ENCODE measurements at regions not wholly inside any gene's neighbourhood (a gene's known extent, or its start where the extent isn't known, plus 50 kb on each side); places are given as distances from the start of the nearest gene placed in this dataset.

DNA sequence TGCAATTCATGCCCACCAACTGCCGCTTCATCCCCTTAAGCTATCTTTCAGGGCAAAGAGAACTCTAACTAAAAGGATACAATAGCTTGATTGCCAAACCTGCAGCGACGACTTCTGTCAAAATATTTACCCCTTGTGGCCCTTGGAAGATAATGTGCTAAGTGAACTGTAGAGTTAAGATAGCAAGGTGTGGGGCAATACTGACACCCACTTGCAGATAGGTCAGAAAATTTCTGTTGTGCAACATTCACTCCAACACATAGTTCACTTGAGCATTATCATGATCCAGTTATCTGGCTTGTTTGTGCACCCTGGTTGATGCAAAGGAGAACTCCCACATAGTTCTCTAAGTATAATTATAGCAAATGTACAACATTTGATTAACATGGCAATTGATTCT is 55.6 kb downstream of the RHOXF2B start:
- no peak overlapping the region for H3K27ac Mint-ChIP-seq
- H3K4me1 Mint-ChIP-seq, result no peaks in the 10 kb centered on the region
- H3K36me3 Mint-ChIP-seq, result no peaks in the 10 kb centered on the region
- H3K9me3 Mint-ChIP-seq, result peaks cover 0 to 3% (median 0%) of the 10 kb centered on the region in 6 donors
- DNase-seq, result no peak
- H3K27me3 Mint-ChIP-seq (ENCODE audit: low read depth in 3 of 3), result peaks cover 2 to 11% (median 5%) of the 10 kb centered on the region in 3 donors
- no peak overlapping the region for H3K4me3 Mint-ChIP-seq

DNA sequence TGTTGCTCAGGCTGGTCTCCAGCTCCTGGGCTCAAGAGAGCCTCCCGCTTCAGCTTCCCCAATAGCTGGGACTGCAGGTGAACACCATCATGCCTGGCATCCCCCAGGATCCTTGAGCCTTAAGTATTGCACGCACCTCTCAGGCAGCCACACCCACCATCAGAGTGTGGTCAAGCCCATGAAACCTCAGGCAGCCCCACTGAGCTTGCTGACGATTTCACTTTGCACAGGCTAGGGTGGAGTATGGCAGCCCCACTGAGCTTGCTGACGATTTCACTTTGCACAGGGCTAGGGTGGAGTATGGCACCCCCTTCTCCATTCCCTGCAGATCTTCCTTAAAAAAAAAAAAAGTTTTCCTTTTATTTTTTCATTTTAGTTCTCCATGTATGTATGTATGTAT is 57.2 kb downstream of the RHOXF2B start:
- peaks cover 0 to 3% (median 0%) of the 10 kb centered on the region in 6 donors for H3K9me3 Mint-ChIP-seq
- H3K27me3 Mint-ChIP-seq (ENCODE audit: low read depth in 3 of 3), result peaks cover 11 to 25% (median 11%) of the 10 kb centered on the region in 3 donors
- H3K4me1 Mint-ChIP-seq, result peaks cover 10 to 12% of the 10 kb centered on the region in 2 donors
- no peak overlapping the region for H3K27ac Mint-ChIP-seq
- no peak overlapping the region for H3K4me3 Mint-ChIP-seq
- no peak for DNase-seq
- no peaks in the 10 kb centered on the region for H3K36me3 Mint-ChIP-seq

DNA sequence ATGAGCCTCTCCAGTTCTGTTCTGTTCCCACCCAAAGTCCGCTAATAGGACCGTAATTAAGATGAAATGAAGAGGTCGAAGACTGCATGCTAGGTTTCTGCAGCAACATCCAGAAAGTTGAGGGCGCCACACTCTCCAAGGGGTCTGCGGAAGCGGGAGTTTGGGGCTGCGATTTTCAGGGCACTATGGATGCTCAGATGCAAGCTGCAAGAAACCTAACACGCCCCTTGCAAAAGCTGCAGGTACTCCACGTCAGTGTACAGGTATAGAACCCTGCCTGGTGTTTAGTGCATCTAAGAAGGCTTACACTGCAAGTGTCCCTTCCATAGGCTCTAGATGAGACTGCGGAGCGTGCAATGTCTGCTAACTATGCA is 61.4 kb downstream of the RHOXF2B start:
- peaks cover 0 to 3% (median 0%) of the 10 kb centered on the region in 6 donors for H3K9me3 Mint-ChIP-seq
- H3K4me1 Mint-ChIP-seq, result peaks cover 16 to 18% of the 10 kb centered on the region in 2 donors
- no peak overlapping the region for H3K27ac Mint-ChIP-seq
- peaks cover 7 to 36% (median 24%) of the 10 kb centered on the region in 3 donors for H3K27me3 Mint-ChIP-seq (ENCODE audit: low read depth in 3 of 3)
- DNase-seq, result no peak
- H3K4me3 Mint-ChIP-seq, result peak overlapping the region; percentile 52 to 79 (median 71)
- no peaks in the 10 kb centered on the region for H3K36me3 Mint-ChIP-seq

DNA sequence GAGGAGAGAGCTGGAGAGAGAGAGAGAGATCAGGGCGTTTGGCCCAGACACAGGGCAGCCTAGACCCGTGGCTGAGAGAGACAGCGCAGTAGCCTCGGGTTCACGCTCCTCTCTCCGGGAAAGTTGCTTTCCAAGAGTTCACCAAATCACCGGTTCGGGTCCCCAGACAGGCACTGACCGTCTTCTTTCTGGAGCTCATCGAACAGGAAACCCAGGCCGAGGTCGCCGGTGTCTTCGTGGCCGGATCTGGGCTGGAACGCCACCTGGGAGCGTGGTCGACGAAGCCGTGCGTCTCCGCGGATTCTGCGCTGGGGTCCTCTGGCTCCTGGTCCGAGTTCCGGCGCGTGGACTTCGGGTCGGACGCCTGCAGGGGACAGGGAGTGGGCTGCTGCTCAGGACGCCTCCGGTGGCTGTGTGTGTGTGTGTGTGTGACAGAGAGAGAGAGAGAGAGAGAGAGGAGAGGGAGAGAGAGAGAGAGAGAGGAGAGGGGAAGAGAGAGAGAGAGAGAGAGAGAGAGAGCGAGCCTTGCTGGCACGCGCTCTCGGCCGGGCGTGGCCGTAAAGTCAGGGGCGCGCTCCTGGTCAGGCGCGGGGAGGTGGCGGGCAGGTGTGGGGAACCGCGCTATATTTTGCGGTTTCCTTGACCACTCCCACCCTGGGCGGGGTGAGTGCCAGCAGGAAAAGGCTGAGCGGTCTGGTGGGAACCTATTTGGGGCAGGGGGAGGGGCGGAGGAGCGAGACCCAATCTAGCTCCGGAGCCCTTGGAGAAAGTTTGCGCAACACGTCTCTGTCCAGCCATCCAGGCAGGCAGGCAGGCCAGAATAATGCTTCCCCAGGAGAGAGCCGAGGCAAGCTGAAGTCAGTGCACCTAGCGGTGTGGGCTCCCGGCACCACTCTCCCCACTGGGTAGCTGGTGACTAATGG is 62.1 kb downstream of the RHOXF2B start:
- Mint-ChIP-seq H3K36me3 (no peaks in the 10 kb centered on the region), H3K27me3 (ENCODE audit: low read depth in 3 of 3) (peaks cover 9 to 36% (median 24%) of the 10 kb centered on the region in 3 donors), H3K4me1 (peaks cover 16 to 18% of the 10 kb centered on the region in 2 donors), H3K9me3 (no peaks in the 10 kb centered on the region), H3K27ac (no peak overlapping the region), H3K4me3 (peak overlapping the region; percentile 52 to 79 (median 71))
- peak in 1 of 3 donors; percentile 6 for DNase-seq

DNA sequence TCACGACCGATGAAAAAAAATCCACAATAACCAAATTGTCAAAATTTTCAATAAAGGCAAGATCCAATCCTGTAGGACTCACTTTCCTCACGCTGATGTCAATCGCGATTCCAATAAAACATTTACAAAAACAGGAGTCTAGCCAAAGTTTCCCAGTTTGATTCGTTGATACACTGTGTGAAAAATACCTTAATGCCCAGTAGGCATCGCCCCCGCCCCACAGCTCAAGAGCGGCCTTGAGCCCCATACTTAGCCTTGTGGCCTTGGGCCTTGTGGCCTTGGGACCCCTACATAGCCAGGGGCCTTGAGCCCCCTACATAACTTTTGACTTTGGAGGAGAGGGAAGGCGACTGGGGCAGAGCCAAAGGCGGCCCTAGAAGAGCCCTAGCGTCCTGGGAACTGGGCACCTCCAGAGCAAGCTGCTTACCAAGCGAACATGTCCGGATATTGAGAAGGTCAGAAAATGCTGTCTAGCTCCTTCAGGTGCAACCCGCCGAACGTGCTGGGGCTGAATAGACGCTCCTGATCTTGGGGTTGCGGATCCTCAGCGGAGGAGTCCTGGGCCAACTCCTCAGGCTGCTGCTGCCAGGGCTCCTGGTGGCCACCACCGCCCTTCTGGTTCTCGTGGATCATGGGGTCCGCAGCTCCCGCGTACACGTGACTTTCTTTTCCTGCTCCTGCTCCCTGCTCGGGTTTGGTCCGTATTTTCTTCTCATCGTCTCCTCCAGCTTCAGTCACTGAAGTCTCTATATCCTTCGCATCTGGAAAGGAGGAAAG is 62.9 kb downstream of the RHOXF2B start:
- Mint-ChIP-seq H3K36me3 (no peaks in the 10 kb centered on the region), H3K27ac (no peak overlapping the region), H3K4me3 (peak overlapping the region; percentile 52 to 79 (median 71)), H3K4me1 (peaks cover 16 to 18% of the 10 kb centered on the region in 2 donors), H3K27me3 (ENCODE audit: low read depth in 3 of 3) (peaks cover 13 to 38% (median 24%) of the 10 kb centered on the region in 3 donors), H3K9me3 (no peaks in the 10 kb centered on the region)
- no peak for DNase-seq

DNA sequence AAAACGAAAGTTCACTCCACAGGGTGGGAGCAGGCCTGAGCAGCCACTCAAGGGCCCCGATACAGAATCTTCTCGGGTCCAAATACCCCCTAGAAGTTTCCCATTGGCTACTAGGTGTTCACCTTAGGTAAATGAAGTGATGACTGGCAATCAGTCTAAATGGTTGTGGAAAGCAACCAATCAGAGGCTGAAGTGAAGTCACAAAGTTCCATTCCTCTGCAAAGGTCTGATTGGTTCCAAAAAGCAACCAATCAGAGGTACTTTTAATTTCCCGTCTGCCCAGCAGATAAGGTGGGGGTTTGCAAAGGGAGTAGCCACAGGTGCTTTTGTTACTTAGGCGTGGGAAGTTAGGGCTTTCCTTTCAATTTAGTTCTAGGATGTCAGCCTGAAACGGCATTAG is 58.2 kb upstream of the NKAP start:
- Mint-ChIP-seq H3K27ac (no peak overlapping the region), H3K27me3 (ENCODE audit: low read depth in 3 of 3) (peaks cover 8 to 35% (median 10%) of the 10 kb centered on the region in 3 donors), H3K4me3 (no peak overlapping the region), H3K9me3 (peaks cover 0 to 1% (median 0%) of the 10 kb centered on the region in 6 donors), H3K4me1 (peaks cover 12 to 15% of the 10 kb centered on the region in 2 donors), H3K36me3 (no peaks in the 10 kb centered on the region)
- no peak for DNase-seq

DNA sequence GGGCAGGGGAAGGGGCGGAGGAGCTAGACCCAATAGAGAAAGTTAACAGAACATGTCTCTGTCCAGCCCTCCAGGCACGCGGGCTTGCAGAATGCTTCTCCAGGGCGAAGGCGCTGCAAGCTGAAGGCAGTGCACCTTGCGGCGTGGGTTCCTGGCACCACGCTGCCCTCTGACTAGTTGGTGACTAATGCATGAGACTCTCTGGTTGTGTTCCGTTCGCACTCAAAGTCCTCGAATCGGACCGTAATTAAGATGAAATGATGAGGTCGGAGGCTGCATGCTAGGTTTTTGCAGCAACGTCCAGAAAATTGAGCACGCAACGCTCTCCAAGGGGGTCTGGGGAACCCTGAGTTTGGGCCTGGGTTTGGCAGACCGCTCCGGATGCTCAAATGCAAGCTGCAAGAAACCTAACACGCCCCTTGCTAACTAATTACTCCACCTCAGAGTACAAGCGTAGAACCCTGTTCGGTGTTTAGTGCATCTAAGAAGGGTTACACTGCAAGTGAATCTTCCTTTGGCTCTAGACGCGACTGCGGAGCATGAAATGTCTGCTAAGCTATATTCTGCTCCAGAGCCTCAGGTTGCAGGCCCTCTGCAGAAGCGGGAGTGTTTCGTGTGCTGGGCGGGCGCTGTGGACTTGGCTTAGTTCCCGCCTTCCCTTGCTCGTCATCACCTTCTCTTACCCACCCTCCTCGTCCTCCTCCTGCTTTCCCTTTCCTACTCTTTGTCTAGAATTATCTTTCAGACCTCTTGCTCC is 57.1 kb upstream of the NKAP start:
- Mint-ChIP-seq H3K27ac (no peak overlapping the region), H3K4me3 (peak overlapping the region; percentile 42 to 78 (median 58)), H3K9me3 (peaks cover 0 to 1% (median 0%) of the 10 kb centered on the region in 6 donors), H3K36me3 (no peaks in the 10 kb centered on the region), H3K27me3 (ENCODE audit: low read depth in 3 of 3) (peaks cover 8 to 40% (median 10%) of the 10 kb centered on the region in 3 donors), H3K4me1 (peaks cover 12 to 15% of the 10 kb centered on the region in 2 donors)
- DNase-seq, result no peak

DNA sequence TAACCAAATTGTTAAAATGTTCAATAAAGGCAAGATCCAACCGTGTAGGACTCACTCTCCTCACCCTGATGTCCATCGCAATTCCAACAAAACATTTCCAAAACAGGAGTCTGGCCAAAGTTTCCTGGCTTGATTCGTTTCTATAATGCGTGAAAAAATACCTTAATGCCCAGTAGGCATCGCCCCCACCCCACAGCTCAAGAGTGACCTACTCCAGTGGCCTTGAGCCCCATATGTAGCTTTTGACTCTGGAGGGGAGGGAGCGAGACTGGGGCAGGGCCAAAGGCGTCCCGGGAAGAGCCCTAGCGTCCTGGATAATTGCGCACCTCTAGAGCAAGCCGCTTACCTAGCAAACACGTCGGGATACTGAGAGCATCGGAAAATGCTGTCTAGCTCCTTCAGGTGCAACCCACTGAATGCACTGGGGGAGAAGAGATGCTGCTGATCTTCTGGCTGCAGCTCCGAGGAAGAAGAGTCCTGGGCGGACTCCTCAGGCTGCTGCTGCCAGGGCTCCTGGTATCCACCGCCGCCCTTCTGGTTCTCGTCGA is 55.6 kb upstream of the NKAP start:
- Mint-ChIP-seq H3K27ac (no peak overlapping the region), H3K4me1 (peaks cover 12 to 15% of the 10 kb centered on the region in 2 donors), H3K36me3 (no peaks in the 10 kb centered on the region), H3K4me3 (peak overlapping the region in 2 of 5 donors; percentile 33 to 57), H3K9me3 (peaks cover 0 to 2% (median 0%) of the 10 kb centered on the region in 6 donors), H3K27me3 (ENCODE audit: low read depth in 3 of 3) (peaks cover 9 to 52% (median 10%) of the 10 kb centered on the region in 3 donors)
- no peak for DNase-seq

DNA sequence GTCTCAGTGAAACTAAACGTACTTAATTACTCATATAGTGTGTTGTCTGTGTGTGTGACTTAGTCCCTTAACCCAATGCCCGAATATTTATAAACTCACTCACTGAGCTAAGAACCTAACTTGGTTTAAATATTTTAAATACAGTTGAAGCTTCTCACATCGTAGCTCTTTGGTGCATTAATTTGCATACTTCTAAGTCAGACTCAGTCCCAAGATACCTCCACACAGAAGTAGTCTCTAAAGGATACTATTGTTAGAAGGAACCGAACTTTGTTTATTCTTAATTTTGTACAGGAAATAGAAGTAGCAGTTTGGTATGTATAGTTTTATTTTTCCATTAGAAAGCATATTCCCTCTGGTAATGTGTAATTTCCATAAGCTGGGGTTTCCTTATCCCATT is 54.0 kb upstream of the NKAP start:
- peaks cover 0 to 4% (median 0%) of the 10 kb centered on the region in 6 donors for H3K9me3 Mint-ChIP-seq
- H3K27ac Mint-ChIP-seq, result no peak overlapping the region
- no peak for DNase-seq
- no peaks in the 10 kb centered on the region for H3K36me3 Mint-ChIP-seq
- H3K4me3 Mint-ChIP-seq, result no peak overlapping the region
- H3K4me1 Mint-ChIP-seq, result peaks cover 12 to 15% of the 10 kb centered on the region in 2 donors
- H3K27me3 Mint-ChIP-seq (ENCODE audit: low read depth in 3 of 3), result peaks cover 10 to 56% (median 18%) of the 10 kb centered on the region in 3 donors

DNA sequence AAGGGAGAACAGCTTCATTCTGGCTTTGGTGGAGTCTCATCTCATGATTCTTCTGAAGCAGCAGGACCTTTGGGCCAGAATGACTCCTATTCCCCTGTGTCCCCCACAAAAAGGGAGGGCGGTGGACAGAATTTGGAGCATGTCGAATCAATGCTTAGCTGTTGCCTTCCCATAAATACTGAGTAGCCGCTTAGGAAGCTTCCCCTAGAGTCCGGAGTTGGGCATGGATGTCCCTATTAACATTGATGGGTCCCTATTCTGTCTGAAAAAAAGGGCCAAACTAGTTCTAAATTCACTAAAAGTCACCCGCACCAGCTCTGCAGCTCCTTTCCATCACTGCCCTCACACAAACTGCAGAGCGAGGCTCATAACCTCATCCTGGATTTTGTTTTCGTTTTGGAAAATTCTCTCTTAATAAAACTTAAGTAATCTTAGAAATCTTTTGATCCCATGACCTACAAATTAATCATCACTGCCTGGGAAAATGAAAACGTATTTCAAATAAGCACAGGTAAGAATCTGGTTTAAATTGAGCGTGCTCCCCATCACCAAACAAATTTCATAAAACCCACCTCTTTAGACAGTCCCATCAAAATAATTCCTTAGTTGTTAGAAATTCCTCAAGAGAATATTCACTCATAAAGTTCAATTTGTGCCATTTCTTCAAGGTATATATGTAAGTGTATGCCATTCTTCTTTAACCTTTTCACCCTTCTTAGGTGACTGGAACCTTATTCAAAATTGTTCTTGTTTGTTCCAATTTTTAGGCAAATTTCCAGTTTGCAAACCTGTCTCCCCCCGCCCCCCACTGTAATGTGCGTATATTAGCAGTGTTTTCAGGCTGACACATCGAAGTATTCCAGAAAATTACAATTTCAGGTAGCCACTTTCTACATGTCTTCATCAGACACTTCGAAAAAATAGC is 53.3 kb upstream of the NKAP start:
- no peak for DNase-seq
- H3K27me3 Mint-ChIP-seq (ENCODE audit: low read depth in 3 of 3), result peaks cover 10 to 56% (median 18%) of the 10 kb centered on the region in 3 donors
- no peak overlapping the region for H3K4me3 Mint-ChIP-seq
- H3K27ac Mint-ChIP-seq, result no peak overlapping the region
- no peaks in the 10 kb centered on the region for H3K36me3 Mint-ChIP-seq
- H3K4me1 Mint-ChIP-seq, result peaks cover 12 to 15% of the 10 kb centered on the region in 2 donors
- H3K9me3 Mint-ChIP-seq, result peaks cover 0 to 4% (median 0%) of the 10 kb centered on the region in 6 donors

DNA sequence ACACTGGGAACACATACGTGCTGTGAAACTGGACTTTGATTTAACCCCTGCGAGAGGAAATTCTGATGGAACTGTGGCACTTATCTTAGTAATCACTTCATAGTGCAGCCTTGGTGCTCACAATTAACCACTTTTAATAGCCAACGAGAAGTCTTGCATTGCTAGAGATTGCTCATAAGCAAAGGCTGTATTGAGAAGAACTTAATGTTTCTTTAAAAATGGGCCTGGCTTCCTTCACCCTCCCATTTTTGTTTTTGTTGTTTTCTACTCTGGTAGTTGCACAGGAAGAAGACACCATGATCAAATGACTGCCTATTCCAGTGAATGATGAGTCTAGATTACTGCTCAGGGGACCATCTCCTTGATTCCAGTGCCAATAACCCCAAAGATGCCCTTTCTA is 52.5 kb upstream of the NKAP start:
- DNase-seq, result no peak
- Mint-ChIP-seq H3K9me3 (peaks cover 0 to 3% (median 0%) of the 10 kb centered on the region in 6 donors), H3K36me3 (no peaks in the 10 kb centered on the region), H3K4me3 (no peak overlapping the region), H3K27me3 (ENCODE audit: low read depth in 3 of 3) (peaks cover 8 to 58% (median 18%) of the 10 kb centered on the region in 3 donors), H3K27ac (no peak overlapping the region), H3K4me1 (peaks cover 9 to 13% of the 10 kb centered on the region in 2 donors)
